SKM-1 (cell line): ENCODE measurements at regions not wholly inside any gene's neighbourhood (a gene's known extent, or its start where the extent isn't known, plus 50 kb on each side); places are given as distances from the start of the nearest gene placed in this dataset.
"Not testable (repeated sequence)": the region's sequence is repeated elsewhere in the genome, so short reads cannot be mapped to it uniquely, and the experiment has no call there.

Experiments used
- DNase-seq: peaks from one replicate; lab custom pipeline; 2025; ENCODE audit not compliant: unreplicated experiment; lab: John Stamatoyannopoulos, UW

DNA sequence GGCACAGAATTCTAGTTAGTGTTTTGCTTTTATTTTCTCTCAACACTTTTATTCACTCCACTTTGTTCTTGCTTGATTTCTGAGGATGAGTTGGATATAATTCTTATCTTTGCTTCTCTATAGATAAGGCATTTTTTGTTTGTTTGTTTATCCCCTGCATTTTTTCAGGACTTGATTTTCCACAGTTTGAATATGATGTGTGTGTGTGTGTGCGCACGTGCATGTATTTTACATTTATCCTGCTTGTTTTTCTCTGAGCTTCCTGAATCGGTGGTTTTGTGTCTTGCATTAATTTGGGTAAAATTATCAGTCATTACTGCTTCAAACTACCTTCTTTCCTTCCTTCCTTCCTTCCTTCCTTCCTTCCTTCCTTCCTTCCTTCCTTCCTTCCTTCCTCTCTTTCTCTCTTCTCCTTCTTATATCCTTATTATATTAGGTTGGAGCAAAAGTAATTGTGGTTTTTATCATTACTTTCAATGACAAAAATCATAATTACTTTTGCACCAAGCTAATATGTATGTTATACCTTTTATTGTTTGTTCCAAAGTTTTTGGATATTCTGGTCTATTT lies 679.9 kb upstream of the RAG2 start:
- no peak for DNase-seq

DNA sequence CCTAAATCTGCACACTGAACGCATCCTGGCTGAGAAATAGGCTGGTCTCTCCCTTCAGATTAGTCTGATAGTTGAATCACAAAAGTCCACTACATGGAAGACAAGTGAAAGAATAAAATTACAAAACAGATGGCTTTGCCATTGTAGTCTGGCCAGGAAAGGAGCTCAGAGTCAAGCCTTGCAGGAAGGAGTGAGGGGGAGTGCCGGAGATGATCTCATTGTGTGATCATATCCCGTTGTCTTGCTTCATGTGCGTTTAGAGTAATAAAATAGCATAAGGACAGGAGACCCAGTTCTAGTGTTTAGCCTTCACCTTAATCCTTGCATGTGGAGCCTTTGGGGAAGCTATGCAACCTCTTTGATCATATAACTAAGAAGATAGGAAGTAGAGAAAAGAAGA lies 666.7 kb upstream of the RAG2 start:
- no peak for DNase-seq

DNA sequence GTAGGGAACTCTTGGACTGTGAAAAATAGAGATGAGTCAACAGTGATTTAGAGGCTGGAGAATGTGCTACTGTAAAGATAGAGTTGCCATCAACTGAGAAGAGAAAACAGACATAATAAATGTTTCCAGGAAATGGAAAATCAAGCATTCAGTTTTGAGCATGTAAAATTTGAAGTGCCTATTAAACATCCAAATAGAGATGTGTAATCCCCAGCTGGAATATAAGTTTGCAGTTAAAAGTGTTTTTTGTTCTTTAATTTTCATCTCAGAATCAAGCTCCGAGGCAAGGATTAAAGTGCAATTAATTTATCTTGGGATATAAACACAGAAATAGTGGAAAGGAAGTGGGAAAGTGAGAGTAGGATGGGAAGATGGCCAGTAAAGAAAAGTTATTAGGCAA lies 666.0 kb upstream of the RAG2 start:
- DNase-seq: no peak

DNA sequence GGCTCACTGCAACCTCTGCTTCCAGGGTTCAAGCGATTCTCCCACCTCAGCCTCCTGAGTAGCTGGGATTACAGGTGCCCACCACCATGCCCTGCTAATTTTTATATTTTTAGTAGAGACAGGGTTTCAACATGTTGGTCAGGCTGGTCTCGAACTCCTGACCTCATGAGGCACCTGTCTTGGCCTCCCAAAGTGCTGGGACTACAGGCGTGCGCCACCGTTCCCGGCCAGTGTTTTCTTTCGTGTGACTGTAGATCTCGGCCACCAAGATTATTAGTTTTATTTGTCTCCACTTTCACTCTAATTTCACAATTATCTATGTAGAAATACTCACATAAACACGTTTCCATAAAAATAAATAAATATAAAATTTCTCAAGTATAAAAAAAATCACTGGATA lies 665.4 kb upstream of the RAG2 start:
- not testable (repeated sequence) for DNase-seq

DNA sequence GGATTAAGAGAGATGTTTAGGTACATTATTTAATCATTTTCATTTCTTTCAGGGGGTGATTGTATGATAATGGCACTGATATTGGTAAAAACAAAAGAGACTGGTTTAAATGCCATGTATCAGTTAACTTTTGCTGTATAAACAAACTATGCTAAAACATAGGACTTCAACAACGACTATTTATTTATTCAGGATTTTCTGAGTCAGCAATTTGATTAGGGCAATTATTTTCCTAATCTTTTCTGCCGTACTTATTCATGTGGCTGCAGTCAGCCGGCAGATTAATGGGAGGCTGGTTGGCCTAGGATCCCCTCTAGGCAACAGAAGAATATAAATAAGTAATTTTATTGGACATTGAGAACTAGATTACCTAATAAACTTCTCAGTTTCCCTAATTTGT lies 661.7 kb upstream of the RAG2 start:
- no peak for DNase-seq

DNA sequence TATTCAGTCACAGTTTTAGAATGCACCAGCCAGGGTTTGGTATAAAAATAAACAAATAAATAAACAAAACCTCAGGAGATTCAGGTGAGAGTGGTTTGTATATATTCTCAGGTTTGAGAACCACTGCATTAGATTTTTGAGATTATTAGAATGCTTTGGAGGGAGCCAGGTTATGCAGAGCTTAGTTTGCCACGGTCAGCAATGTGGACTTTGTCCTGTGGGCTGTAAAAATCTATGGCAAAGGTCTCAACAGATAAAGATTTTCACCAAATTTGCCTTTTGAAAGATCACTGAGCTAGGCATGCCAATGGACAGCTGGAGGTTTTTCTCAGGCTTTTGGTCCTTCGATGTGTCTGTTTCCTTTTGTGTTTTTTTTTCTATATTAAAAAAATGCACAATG lies 650.1 kb upstream of the RAG2 start:
- DNase-seq: no peak

DNA sequence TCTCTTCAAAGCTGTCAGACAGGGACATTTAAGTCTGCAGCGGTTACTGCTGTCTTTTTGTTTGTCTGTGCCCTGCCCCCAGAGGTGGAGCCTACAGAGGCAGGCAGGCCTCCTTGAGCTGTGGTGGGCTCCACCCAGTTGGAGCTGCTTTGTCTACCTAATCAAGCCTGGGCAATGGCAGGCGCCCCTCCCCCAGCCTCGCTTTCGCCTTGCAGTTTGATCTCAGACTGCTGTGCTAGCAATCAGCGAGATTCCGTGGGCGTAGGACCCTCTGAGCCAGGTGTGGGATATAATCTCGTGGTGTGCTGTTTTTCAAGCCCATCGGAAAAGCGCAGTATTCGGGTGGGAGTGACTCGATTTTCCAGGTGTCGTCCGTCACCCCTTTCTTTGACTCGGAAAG lies 648.1 kb upstream of the RAG2 start:
- not testable (repeated sequence) for DNase-seq

DNA sequence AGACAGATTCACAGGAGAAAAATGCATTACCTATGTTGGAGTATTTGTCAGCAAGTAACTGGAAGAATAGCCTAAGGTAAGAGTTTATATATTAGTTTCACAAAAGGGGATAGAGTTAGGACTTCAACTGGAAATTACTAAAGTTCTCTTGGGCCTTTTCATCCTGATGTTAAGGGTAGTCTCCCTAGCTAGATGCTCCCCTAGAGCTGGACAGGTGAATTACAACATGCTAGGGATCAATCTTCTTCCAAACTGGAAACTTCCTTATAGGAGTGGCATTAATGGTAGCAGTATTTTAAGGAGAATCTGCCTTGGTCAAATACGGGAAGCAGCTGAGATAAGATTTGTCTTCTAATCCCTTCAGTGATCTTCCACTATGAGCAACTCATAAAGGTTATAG lies 632.8 kb upstream of the RAG2 start:
- no peak for DNase-seq

DNA sequence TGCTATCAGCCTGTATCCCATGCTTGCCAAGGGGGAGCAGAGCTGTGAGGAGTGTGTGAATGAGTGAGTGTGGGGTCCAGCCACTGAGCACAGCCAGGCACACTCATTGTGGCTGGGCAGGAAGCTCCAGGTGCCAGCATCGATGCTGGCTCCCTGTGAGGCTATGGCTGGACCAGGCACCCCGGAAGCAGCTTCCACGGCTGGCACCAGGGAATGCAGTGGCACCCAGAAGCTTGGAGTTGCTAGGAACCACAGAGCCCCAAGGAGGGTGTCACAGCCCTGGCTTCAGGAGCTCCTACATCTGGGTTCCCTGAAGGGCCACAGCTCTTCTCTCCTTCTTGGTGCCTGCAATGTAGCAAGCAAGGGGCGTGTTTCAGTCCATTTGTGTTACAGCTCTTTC lies 625.9 kb upstream of the RAG2 start:
- DNase-seq: no peak

DNA sequence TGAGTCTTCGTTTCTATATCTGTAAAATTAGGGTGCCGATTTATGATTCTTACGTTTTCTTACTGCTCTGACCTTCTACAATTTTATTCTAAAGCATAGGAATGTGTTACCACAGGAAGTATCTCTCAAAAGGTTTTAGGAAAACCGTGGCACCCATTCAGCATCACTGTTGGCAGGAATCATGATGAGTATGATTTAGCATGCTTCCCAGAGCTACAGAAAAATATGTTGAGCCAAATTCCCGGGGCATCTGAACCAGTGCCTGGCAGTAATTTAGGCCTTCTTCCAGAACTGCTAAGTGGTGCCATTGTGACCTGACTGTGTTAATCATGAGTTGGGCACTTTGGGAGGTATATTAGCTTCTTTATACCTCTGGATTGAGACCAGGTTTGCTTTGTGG lies 605.0 kb upstream of the RAG2 start:
- DNase-seq: no peak

DNA sequence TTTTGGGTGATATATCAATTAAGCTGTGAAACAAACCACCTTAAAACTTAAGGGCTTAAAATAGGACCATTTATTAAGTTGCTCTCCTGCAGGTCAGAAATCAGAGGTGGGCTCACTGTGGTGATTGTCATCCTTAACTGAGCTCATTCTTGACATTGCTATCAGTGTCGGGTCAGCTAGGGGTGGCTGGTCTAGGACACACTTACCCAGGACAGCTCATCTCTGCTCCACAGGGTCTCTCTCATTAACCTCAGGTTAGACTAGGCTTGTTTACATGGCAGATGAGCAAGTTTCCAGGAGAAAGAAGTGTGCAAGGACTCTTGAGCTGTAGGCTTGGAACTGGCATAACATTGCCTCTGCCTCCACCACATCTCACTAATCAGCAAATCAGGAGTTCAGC lies 601.0 kb upstream of the RAG2 start:
- DNase-seq: no peak

DNA sequence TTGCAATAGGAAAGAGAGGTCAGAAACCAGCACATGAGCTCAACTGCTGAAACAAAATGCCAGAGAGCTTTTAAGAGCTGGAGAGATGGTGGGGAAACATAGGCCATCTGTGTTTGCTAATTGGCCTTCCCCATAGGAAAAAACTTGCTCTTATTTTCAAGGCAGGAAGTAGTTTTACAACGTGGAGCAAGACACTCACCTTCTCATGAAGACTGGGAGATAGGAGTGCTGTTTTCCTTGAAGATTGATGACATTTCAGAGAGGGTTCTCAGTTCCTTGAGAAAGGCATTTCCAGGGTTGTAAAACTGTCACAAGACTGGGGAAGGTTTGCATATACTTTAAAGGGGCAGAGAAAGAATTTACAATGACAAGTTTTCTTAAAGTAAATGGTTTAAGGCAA lies 586.3 kb upstream of the RAG2 start:
- DNase-seq: no peak

DNA sequence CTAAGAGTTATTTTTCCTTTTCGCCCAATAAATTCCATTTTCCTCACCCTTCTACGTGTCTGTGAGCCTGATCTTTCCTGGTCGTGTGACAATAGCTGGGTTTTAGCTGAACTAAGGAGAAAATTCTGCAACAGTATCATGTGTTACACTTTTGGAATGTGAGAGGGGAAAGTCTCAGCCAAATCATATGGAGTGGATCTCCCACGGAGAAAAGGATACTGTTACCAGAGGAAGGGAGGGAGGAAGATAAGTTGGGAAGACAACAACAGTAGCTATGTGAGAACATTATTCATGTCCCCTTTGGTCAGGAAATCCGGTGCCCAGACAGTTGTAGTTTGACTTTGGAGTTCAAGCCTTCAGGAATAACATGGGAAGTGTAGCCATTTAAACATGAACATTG lies 584.0 kb upstream of the RAG2 start:
- no peak for DNase-seq

DNA sequence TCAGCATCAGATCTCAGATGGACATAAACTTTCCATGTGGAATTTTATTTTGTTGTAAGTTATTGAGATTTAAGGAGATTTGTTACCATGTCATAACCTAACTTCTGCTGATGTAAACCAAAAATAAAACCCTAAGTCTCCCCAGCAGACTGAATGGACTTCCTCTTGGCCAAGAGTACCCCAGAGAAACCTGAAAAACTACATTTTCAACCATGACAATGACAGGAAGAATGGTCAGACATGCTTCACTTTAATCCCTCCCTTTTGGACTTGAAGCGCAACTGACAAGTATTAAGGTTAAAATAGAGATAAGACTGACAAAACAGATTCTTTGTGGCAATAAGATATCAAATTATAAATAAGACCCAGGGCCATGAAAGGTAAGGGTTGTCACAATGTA lies 579.7 kb upstream of the RAG2 start:
- DNase-seq: no peak

DNA sequence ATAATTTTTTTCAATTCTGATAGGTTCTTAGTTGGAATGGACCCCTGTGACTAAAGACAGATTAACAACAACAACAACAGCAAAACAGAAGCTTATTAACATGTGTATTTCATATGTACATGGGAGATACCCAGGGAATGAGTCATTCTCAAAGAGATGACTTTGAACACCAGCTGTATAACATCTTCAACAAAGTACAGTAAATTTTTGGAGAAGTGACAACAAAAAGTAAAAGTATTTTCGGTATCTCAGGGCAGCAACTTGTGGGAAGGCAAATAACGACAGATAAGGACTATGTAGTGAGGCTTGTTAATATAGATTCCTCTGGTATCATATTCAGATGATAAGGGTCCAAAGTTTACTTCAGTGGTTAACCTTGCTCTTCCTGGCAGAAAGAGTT lies 573.4 kb upstream of the RAG2 start:
- DNase-seq: no peak

DNA sequence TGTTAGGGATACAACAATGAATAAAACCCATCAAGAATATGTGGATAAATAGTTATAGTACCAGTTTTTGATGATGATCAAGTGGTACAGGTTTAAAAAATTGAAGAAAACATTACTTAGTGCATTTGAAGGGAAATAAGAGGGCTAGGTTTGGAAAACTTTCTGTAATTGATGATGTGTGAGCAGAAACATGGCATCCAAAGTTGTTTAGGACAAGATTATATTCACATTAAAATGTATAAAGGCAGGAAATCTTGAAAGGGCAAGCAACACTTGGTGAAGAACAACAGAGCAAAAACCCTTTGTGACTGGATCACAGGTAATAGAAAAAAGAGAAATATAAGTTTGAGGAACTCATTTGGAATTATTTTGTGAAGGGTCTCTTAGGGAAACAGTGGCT lies 572.3 kb upstream of the RAG2 start:
- DNase-seq: no peak

DNA sequence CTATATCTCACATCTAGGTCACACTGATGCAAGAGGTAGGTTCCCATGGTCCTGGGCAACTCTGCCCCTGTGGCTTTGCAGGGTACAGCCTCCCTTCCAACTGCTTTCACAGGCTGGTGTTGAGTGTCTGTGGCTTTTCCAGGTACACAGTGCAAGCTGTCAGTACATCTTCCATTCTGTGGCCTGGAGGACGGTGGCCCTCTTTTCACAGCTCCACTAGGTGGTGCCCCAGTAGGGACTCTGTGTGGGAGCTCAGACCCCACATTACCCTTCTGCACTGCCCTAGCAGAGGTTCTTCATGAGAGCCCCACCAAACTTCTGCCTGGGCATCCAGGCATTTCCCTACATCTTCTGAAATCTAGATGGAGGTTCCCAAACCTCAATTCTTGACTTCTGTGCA lies 547.4 kb upstream of the RAG2 start:
- DNase-seq: not testable (repeated sequence)

DNA sequence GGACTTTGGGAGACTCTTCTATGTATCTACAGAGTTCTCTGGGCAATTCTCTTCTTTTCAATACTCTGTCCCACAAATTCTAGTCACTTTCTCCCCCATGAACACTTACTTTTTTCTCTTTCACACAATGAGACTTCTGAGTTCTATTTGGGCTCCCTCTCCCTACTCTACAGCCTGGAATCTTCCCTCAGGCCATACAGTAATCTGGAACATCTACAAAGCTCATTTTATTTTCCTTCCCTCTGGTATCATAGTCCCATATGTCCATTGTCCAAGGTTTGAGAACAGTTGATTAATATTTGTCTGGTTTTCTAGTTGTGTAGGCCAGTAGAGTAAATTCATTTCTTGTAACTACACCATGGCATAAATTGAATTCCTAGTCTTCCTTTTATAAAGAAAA lies 544.6 kb upstream of the RAG2 start:
- no peak for DNase-seq

DNA sequence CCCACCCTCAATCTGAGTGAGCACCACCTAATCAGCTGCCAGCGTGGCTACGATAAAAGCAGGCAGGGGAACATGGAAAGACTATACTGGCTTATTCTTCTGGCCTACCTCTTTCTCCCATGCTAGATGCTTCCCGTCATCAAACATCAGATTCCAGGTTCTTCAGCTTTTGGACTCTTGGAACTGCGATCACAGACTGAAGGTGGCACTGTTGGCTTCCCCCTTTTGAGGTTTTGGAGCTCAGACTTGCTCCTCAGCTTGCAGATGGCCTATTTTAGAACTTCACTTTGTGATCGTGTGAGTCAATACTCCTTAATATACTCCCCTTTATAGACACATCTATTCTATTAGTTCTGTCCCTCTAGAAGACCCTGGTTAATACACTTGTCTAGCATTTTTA lies 543.7 kb upstream of the RAG2 start:
- DNase-seq: no peak

DNA sequence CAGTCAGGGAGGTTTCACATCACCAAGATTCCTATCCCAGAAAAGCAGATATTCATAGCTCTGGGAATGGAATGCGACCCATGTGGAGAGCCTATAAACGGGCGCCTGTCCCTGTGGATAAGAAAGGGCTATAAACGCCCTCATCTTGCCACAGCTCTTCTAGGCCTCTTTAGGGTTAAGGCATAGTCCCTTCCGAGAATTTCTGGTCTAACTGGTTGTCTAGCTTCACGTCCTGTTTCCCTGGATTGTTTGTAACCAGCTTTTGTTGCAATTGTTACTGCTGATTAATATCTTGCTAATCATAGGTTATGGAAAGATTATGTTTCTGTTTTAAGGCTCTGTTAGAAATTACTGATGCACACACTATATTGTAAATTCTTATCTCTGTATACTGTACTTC lies 537.6 kb upstream of the RAG2 start:
- not testable (repeated sequence) for DNase-seq

DNA sequence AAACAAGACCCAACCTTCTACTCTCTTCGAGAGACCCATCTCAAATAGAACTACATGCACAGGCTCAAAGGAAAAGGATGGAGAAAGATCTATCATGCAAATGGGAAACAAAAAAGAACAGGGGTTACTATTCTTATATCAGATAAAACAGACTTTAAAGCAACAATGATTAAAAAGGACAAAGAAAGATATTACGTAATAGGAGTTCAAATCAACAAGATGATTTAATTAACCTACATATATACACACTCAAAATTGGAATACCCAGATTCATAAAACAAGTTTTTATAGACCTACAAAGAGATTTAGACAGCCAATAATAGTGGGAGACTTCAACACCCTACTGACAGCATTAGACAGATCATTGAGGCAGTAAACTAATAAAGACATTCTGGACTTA lies 536.6 kb upstream of the RAG2 start:
- no peak for DNase-seq

DNA sequence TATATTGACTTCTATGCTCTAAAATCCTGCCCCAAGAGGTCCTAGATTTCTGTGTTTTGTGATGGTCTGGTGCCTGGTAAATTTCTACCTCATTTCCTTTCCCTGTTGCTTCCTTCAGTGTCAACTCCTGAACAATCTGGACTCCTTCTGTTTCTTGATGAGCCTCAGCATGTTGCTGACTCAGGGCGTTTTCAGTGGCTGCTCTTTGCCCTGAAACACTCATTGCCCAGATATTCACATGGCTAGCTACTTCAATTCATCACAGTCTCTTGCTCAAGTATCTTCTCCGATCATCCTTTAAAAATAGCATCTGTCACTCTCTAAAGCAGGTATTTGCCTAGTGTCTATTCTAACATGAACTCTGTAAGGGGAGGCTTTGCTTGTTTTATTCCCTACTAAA lies 526.3 kb upstream of the RAG2 start:
- no peak for DNase-seq

DNA sequence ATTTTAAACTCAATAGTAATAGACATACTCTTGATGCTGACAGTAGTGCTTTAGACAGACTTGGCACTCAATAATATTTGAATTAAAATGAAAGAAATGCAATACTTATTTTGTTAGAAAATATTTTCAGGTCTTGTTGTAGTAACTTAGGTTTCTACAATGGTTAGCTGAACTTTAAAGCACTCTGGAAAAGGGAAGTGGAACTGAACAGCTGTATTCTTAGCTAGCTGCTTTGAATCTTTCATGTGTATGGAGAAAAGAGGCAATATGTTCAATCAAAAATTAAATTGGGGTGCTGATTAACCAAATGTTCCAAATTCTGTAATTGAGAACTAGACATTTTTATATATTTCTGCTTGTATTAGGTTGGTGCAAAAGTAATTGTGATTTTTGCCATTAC lies 517.9 kb upstream of the RAG2 start:
- DNase-seq: no peak

DNA sequence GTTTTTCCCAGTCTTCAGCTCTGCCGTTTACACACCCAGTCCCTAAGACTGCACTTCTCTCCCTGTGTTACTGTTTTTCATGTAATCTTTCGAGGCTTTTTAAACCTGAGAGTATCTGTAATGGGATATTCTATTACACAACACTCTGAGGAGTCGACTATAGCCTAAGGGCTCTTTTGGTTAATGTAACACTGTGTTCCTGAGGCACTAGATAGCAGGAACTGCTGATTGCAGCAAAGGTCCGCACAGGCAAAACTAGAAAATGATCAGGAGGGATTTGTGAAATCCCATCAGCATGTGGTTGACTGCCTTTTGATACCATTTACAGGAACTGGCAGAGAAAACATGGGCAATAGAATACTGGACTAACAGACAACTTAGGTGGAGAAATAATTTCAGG lies 512.3 kb upstream of the RAG2 start:
- no peak for DNase-seq
